ENCODE measurements at regions not wholly inside any gene's neighbourhood (a gene's known extent, or its start where the extent isn't known, plus 50 kb on each side); places are given as distances from the start of the nearest gene placed in this dataset.

DNA sequence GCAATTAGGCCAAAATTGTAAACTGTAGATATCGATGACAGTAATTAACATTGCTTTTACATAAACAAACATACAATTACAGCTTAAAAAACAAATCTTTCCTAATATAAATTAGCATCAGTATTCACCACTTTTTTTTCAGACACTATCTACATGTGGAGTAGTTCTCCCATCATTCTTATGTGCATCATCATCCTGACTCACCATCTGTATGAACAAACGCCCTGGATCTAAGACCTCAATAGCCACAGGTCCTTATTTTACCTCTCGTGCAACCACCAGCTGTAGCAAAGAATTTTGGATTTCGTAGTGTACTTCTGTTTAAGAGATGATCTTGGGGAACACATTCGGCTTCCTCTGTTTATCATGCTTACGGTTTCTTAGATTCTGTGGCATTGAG is 551.9 kb upstream of the KIRREL3 start:
- DNase-seq = no peak

DNA sequence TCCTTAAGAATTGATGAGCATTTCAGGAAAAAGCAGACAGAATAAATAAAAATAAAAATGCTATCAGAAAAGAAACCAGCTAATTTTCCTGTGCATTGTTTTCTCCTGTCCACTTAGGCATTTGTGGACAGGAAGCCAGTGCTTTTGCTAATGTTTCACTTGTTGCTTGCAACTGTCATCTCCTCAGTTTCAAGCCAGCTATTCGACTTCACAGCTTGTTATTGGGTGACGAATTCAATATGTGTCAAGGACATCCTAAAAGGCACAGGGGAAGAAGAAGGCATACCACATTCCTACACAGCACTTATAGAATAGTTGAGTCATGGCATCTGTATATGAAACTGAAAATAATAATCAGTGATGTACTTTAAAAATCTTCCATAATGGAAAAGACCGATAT is 530.6 kb upstream of the KIRREL3 start:
- DNase-seq = no peak

DNA sequence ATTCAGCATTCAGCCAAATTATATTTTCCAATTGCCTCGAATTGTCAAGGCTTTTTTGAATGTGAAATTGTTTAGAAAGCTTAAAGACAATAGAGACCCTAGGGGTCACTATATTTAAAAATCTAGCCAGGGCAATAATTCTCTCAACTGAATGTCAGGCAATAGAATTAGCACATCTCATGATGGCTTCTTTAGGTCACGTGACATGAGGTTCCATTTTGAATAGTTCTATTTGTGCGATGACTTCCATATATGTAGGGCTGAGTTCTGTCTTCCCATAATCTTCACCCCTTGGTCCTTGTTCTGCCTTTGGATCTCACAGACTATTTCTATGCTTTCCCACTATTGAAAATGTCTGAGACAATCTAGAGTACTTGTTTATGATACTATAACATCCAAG is 527.7 kb upstream of the KIRREL3 start:
- DNase-seq = no peak

DNA sequence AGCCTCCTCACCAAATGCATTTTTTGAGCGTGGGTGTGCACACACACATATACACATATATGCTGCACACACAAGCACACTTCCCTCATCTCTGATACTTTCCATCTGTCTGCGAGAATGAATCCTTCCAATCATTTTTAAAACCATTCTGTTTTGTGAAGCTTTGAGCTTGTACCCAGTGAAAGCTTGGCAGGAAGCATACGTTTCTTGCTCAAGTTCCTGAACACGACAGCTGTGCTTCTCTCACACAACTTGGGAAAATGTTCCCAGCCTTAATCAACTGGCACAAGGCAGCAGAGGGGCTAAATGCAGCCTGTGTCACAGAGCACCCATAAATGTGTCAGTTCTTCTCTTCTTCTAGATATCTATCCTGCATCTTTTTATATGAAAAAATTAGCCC is 524.0 kb upstream of the KIRREL3 start:
- DNase-seq = no peak

DNA sequence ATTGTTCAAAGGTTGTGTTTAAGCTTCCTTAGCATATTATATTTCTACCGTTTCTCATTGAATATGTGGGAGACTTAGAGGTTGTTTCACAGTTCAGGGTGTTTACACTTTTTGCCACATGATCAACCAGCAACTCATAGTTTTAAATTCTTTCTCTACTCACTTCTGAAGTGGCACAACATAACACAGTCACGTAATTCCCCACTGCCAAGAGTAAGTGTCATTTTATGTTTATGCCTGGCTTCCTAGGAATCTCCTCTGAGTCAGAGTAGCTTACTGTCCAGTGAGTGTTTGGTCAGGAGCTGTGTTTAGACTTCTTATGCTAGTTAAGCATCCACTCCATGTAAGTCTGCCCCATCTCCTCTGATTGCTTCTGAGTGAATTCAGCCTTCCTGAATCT is 520.8 kb upstream of the KIRREL3 start:
- peak; percentile 3 for DNase-seq

DNA sequence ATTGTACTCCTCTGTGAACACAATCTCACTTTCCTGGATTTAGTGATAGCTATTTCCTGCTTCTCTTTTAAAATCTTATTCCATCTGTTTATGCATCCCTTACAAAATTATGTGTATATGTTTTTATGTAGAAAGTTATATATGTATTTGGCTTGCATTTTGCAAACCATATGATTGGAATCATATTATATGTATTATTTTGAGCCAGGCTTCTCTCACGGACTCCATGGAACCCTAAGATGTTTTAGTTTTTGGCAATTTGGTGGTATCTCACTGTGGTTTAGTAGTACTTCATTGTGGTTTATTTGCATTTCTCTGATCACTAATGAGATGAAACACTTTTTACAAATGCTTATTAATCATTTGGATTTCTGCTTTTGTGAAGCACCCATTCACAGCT is 507.3 kb upstream of the KIRREL3 start:
- DNase-seq = no peak

DNA sequence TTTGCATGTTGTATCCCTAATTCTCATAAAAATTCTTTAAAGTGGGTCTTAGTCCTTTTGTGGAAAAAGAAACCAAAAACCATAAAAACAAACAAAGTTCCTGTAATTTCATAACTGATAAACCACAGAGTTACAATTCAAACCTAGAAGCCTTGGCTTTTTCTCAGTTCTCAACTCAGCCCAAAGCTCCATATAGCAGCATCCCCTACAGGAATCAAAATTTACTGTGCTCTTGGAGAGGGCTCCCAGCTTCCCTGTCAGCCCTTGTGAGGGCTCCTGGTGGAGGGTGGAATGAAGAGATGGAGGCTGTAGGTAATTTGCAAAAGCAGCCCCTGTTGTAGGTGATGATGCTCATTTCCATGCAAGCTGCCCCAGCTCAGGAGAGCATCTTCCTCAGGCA is 506.1 kb upstream of the KIRREL3 start:
- DNase-seq = no peak

DNA sequence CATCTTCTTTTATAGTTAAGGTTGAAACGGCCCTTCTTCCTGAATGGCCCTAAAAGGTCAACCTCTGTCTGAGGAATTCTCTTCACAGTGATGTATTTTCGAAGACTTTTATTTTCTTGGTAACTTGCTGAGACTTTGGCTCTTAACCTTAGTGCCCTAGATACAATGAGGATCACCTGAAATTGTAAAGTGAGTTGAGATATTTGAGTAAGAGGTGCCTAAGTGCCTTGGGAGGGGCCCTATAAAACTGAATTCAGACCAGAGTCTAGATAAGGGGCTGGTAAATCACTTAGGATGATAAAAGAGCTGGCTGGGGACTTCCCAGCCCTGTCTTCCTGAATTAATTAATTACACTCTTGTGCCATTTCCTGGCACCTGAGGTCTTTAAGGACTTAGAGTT is 505.6 kb upstream of the KIRREL3 start:
- no peak for DNase-seq

DNA sequence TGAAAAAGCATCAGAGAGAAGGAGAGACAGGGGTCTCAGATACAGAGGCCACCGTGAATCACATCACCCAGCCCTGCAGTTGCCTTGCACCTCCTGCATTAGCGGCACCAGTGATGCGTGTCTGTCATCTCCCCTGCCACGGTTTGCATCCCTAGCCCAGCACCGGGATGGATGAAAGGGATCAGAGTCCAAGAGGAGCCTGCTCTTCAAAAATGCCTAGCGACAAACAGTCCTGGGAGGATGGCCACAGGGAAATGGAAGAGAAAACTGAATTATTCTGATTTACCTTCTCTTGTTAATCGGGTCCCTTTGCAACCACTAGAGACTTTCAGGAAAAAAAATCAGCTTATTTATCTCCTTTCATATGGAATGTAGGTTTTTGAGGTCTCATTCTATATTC is 495.6 kb upstream of the KIRREL3 start:
- DNase-seq = no peak

DNA sequence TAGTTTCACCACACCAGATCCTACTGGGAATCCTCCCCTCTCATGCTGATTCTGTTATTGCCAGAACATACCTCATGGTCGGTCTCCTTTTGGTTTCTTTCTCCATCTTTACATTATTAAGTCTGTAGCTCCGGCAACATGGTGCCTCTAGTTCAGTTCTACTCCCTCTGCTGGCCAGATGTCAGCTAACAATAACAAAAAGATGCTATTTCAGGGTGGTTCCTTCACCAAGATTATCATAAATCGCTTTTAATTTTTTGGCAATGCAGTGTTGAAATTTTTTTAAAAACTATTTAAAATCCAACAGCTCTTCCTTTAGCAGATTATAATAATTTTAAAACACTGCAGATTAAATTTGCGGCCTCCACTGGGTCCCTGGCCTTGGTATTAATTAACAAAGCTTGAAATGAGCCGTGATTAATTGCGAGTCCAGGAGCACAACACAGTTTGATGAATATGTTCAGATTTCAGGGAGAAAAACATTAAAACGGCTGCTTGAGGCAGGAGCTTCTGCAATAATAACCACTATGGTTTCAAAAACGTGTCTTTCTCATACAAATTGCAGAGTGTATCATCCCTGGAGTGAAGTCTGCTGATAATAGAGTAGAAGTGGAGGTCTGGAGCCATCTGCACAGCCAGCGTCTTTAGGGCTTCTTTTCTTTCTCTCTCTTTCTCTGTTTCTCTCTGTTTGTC is 492.9 kb upstream of the KIRREL3 start:
- DNase-seq = peak; percentile 19

DNA sequence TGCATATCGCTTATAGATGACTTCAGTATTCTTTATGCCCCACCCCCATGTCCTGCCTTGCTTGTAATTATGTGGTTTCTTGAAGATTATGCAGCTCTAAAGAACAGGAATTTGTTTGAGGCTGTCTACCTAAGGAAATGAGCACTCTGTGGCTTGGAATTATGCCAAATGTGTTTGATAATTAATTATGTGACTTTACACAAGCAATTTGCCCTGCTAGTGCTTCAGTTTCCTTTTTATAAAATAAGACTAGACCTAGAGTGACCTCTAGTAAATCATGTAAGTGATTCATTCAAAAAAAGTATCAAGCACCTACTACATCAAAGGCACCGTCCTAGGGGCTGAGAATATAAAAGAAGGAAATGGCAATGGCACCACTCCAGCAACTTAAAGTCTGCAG is 491.5 kb upstream of the KIRREL3 start:
- no peak for DNase-seq

DNA sequence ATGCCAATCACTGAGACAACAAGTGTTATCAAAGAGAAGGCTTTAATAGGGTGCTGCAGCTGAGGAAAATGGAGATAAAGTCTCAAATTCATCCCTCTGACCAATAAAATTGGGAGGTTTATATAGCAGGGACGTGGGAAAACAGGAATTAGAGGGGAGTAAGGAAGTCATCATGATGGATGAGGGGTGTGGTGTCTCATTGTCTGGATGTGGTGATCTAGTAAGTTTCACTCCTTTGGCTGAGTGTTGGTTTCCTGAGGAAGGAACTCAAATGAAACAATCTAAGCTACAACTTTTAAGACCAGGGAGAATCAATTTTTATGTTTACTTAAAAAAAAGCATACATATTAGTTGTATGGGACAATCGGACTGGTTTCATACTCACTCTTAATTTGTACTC is 491.0 kb upstream of the KIRREL3 start:
- no peak for DNase-seq

DNA sequence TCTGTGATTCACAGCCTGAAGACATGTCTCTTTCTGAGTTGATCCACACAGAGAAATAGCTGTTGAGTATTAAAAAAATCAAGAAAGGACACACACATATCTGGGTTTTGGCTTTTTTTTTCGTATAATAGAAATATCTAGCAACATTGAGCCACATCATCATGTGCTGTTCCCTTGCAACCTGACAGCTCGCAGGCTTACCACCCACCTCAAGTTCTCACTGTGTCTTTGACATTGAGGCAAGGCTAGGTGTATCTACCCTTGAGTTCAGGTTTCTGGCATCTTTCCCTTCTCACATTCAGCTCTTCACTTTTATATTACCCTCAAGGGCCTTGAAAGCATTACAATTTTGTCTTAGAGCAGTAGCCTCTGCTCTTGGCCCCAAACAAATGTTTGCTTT is 490.3 kb upstream of the KIRREL3 start:
- DNase-seq = no peak

DNA sequence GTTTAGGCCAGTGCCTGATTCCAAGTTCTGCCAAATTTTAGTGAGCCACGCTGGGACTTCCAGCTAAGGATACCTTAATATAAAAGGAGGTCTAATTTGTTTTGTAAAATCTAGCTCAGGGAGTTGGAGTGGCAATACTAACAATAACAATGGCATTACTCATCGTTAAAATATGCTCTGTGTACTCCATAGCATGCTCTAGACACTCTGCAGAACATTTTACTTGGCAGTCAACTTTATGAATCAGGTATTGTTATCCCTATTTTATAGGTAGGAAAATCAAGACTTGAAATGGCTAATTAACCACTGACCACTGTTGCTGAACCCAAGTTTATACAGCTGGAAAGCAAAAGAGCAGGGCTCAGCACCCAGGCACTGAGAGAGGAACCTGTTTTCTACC is 485.0 kb upstream of the KIRREL3 start:
- DNase-seq = no peak

DNA sequence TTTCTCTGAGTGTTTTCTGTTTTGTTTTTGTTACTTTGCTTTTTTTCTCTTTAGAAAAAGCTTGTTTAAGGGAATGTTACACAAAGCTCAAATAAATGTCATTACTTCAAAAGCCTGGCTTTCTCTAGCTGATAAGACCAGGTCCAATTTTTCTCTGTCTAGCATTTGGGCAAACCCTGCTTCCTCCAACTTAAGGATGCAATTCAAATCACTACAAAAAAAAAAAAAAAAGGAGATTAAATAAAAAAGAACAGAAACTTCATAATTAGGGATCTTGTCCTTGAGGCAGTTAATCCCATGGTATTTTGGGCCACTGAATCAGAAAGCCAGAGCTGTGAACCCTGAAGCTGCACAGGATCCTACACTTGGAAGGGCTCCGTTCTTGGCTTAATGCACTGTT is 480.8 kb upstream of the KIRREL3 start:
- no peak for DNase-seq

DNA sequence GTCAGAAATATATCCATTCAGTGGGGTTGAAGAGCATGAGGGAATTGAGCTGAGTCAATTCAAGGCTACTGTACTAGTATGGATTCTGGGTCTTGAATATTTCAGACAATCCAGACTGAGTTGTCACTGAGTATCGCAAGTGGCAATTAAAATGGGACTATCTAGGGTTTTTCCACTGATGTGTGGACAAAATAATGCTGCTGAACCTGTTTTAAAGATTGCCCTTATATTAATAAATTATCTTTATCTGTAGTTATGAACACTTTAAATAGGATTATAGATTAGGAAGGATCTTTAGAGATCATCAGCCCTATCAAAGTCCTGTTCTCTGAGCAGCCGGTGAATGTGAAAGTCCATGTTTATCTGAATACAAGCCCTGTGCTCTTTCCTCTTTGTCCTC is 478.3 kb upstream of the KIRREL3 start:
- DNase-seq = no peak

DNA sequence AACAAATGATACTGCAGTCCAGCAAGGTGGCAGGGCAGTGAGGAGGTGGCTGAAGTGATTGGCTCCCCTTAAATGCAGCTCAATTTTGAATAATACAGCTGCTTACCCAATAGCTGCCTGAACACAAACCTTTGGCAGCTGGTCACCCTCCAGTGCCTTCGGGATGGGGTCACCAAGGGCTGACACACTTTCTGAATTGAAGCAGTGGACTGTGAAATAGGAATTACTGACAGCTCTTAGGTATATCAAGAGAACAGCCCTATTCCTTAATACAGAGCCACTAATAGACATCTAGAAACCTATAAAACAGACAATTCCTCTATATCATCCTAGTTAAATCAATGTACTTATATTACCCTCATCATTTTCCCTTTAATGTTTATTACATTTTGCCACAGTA is 474.2 kb upstream of the KIRREL3 start:
- no peak for DNase-seq

DNA sequence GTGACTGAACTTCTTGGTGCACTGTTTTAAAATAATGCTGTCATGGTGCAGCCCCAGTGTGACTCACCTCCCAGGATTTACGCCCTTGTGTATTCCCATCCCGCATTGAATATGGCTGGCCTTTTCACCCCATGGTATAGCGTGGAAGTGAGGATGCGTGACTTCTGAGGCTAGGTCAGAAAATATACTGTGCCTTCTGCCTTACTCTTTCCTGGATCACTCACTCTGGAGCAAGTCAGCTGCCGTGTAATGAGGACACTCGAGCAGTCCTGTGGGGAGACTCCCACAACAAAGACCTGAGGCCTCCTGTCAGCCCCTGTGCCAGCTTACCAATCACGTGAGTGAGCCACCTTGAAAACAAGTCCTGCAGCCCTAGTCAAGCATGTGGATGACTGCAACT is 471.9 kb upstream of the KIRREL3 start:
- DNase-seq = no peak

DNA sequence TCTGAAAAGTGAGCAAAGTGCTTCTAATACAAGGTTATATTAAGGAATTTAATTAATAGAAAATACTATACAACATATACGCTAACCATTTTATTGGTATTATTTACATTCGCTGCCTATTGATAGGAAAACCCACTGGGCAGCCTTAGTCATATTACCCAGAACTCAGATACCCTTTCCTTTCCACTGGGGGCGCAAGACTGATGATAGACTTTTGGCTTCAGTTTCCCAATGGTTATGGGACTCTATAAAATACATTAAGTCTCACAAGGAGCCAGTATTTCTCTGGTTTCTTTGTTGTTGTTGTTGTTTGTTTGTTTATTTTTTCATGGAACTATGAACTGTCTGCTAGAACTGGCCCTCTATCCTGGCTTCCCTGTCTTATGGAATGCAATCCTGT is 471.1 kb upstream of the KIRREL3 start:
- DNase-seq = no peak

DNA sequence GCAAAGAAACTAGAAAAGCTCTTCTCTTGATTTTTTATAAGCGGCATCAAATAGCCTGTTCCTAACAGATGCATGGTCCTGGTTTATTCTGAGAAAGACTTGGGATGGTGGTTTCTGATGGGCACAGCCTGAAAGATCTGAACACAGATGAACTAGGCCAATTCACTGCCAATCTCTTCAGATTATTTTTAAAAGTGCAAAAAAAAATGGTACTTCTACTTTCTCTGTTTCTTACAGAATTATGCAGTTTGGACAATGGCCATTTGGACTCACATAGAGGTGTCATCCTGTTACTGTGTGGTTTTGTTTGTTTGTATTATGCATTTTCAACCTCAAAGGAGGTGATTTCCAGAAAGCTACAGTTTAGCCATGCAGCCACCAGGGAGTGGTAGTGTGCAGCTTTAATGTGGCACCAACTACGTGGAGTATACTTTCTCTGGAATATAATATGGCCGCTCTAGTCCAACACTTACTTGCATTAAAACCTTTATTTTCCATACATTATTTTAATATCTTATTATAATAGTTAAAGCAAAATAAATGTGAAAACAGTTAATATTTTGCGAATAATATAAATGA is 469.8 kb upstream of the KIRREL3 start:
- no peak for DNase-seq

DNA sequence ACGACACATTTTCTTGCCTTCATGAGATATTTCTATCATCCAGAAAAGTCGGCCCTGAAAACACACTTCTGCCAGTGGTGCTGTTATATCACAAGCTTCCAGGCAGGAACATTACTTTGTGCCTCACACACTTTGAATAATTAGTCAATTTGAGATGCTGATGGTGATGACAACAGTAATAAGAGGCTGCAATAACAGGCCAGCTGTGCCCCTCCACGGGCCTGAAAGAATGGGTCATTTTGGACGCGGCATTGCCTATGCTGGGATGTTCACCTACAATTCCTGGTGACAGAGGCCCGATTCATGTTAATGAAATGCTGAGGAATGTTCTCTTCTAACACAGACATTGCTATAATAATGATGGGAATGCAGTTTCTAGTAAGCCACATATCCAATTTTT is 463.8 kb upstream of the KIRREL3 start:
- no peak for DNase-seq

DNA sequence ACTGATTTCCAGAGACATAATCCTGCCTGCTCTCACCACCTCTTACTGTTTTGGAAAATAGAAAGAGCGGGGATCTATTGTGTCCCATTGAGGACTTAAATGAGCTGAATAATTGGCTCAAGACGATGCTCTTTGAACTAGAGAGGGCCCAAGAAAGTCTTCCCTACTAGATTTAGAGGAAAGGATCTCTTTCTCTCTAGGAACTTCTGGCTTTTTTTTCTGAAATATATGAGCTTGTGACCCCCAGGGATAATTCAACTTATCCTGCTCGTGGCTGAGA is 461.4 kb upstream of the KIRREL3 start:
- no peak for DNase-seq

DNA sequence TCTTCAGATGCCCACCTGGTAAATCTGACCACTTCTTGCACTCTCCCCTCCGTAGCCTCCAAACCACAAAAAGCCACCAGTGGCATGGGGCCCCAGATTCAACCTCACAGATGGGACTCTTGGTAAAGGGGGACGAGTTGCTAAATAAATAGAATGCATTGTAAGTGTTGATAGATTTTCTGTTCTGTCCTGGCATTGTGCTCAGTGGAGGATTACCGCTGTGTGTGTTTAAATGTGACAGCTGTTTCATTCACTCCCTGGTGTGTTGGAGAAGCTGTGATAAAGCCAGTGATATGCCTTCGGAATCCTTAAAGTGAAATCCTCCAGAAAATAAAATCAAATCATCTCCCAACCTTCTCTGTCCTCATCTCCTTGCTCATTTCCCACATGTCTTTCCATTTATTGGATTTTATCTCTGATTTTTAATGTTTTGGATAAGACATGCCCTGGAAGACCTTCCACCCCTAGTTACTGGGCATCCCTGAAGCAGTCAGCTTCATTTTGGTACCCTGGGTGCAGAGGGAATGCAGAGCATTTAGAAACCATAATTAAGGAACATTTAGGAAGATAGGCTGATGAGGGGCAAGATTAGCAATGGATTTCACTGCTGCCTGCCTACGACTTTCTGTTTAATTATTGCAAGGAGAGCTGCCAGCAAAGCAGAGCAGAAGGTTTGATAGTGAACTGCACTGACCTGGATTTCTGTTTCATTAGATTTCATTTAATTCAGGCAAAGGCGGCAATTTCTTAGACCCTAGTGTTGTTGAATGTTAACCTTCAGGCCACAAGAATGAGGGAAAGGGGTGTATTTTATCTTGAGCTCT is 460.9 kb upstream of the KIRREL3 start:
- DNase-seq = no peak

DNA sequence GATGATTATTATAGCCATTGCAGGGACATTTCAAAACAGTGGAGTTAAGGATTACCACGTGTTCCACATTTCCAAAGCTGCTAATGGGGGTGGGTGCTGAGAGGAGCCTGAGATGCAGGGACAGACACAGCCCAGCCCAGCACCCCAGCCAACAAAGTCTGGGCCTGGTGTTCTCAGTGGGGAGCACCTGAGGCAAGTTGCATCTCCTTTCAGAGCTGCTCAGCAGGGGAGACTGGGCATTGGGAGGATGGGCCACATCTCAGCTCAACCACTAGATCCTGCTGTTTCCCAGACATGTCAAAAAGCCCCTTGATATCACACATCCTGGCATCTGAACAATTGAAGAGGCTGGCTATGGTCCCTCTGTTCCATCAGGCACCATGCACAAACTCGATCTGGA is 458.0 kb upstream of the KIRREL3 start:
- DNase-seq = no peak

DNA sequence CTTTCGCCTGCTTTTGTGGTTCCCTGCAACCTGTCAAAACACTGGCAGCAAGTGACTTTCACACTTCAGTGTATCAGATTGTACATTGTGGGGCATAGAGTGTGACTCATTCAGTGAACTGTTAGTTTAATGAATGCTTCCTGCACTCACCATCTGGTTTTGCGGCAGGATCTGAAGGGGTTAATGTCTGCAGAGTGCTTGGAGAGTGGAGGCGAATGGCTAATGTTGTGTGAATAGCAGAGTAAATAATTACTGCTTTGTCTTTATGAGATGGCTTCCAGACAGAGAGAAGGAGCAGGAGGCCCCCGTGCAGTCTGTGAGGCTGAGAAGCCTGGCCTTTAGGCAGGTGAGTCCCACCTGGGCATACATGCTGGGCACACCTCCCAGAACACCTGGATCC is 454.3 kb upstream of the KIRREL3 start:
- DNase-seq = no peak
